ENCODE measurements at regions not wholly inside any gene's neighbourhood (a gene's known extent, or its start where the extent isn't known, plus 50 kb on each side); places are given as distances from the start of the nearest gene placed in this dataset.
A peak's percentile ranks its signal among the peaks of the same experiment; 100 is the strongest.

GRCh38 chr13:108156749-108157148, 58.6 kb downstream of the LIG4 start:
- H3K27me3 ChIP-seq (ENCODE audit: control insufficient read depth, insufficient read depth, low read length), result no peaks in the 10 kb centered on the region
- ChIA-PET CTCF (interaction anchor here (1.0 to 2.5 kb wide), 6 partner anchors 8 to 951 kb away, joined by 3 to 12 read pairs (median 7); no protein-coding TSS in a partner anchor), POLR2A (no interaction called here)
- no peak overlapping the region for H3K4me3 ChIP-seq (ENCODE audit: low read depth, low read length)
- TF ChIP-seq CTCF (IDR thresholded peaks at IDR 0.05; ENCODE audit: insufficient read depth, low read depth, low read length), result no peak
- DNase-seq (ENCODE audit: low read depth), result no peak
- H3K36me3 ChIP-seq (ENCODE audit: control insufficient read depth, insufficient read depth, low read length), result no peaks in the 10 kb centered on the region

- H3K4me3 ChIP-seq (ENCODE audit: low read depth, low read length), result no peak overlapping the region
- CTCF ChIA-PET, result interaction anchor here (0.6 to 3.0 kb wide), 19 partner anchors 10 to 950 kb away, joined by 3 to 26 read pairs (median 7); no protein-coding TSS in a partner anchor
- H3K36me3 ChIP-seq (ENCODE audit: control insufficient read depth, insufficient read depth, low read length), result no peaks in the 10 kb centered on the region
- no peaks in the 10 kb centered on the region for H3K27me3 ChIP-seq (ENCODE audit: control insufficient read depth, insufficient read depth, low read length)
- POLR2A ChIA-PET, result no interaction called here
- TF ChIP-seq CTCF (IDR thresholded peaks at IDR 0.05; ENCODE audit: insufficient read depth, low read depth, low read length), result peak; percentile 76
- DNase-seq (ENCODE audit: low read depth), result no peak
Measured at GRCh38 chr13:108155185-108156106, 59.9 kb downstream of the LIG4 start.

GRCh38 chr13:108154421-108154858, 60.9 kb downstream of the LIG4 start:
- H3K27me3 ChIP-seq (ENCODE audit: control insufficient read depth, insufficient read depth, low read length), result no peaks in the 10 kb centered on the region
- no peak for DNase-seq (ENCODE audit: low read depth)
- ChIA-PET CTCF (interaction anchor here (0.6 to 3.0 kb wide), 8 partner anchors 9 to 949 kb away, joined by 3 to 26 read pairs (median 8); no protein-coding TSS in a partner anchor), POLR2A (no interaction called here)
- H3K36me3 ChIP-seq (ENCODE audit: control insufficient read depth, insufficient read depth, low read length), result no peaks in the 10 kb centered on the region
- no peak overlapping the region for H3K4me3 ChIP-seq (ENCODE audit: low read depth, low read length)
- TF ChIP-seq CTCF (IDR thresholded peaks at IDR 0.05; ENCODE audit: insufficient read depth, low read depth, low read length), result no peak

GRCh38 chr13:108146642-108147041, 68.7 kb downstream of the LIG4 start:
- no peaks in the 10 kb centered on the region for H3K36me3 ChIP-seq (ENCODE audit: control insufficient read depth, insufficient read depth, low read length)
- CTCF ChIA-PET, result interaction anchor here (5.0 kb wide), 1 partner anchor 8 kb away, joined by 26 read pairs; no protein-coding TSS in a partner anchor
- H3K4me3 ChIP-seq (ENCODE audit: low read depth, low read length), result no peak overlapping the region
- TF ChIP-seq CTCF (IDR thresholded peaks at IDR 0.05; ENCODE audit: insufficient read depth, low read depth, low read length), result no peak
- no peaks in the 10 kb centered on the region for H3K27me3 ChIP-seq (ENCODE audit: control insufficient read depth, insufficient read depth, low read length)
- no peak for DNase-seq (ENCODE audit: low read depth)
- POLR2A ChIA-PET, result no interaction called here

GRCh38 chr13:108142702-108143436, 72.5 kb downstream of the LIG4 start:
- no peak for TF ChIP-seq CTCF (IDR thresholded peaks at IDR 0.05; ENCODE audit: insufficient read depth, low read depth, low read length)
- DNase-seq (ENCODE audit: low read depth), result no peak
- CTCF ChIA-PET, result interaction anchor here (5.0 kb wide), 1 partner anchor 12 kb away, joined by 26 read pairs; no protein-coding TSS in a partner anchor
- Histone ChIP-seq H3K27me3 (ENCODE audit: control insufficient read depth, insufficient read depth, low read length) (no peaks in the 10 kb centered on the region), H3K36me3 (ENCODE audit: control insufficient read depth, insufficient read depth, low read length) (no peaks in the 10 kb centered on the region), H3K4me3 (ENCODE audit: low read depth, low read length) (no peak overlapping the region)
- POLR2A ChIA-PET, result no interaction called here

Measured in BJ (cell line).